ENCODE measurements at regions not wholly inside any gene's neighbourhood (a gene's known extent, or its start where the extent isn't known, plus 50 kb on each side); places are given as distances from the start of the nearest gene placed in this dataset.
A peak's percentile ranks its signal among the peaks of the same experiment; 100 is the strongest.

GRCh38 chr13:59414006-59414405, 749.7 kb downstream of the DIAPH3 start:
- no peaks in the 10 kb centered on the region for H3K27me3 Mint-ChIP-seq (ENCODE audit: low read depth)

GRCh38 chr13:59415498-59415897, 748.2 kb downstream of the DIAPH3 start:
- H3K4me3 Mint-ChIP-seq (ENCODE audit: unreplicated experiment): no peak overlapping the region

More at GRCh38 chr13:59414006-59414405, 749.7 kb downstream of the DIAPH3 start:
- no peaks in the 10 kb centered on the region for H3K36me3 Mint-ChIP-seq (ENCODE audit: low read depth)
- H3K4me1 Mint-ChIP-seq (ENCODE audit: low read depth): peaks cover 22% of the 10 kb centered on the region
- H3K27ac Mint-ChIP-seq (ENCODE audit: unreplicated experiment): no peak overlapping the region
- no peaks in the 10 kb centered on the region for H3K9me3 Mint-ChIP-seq (ENCODE audit: low read depth)
- no peak overlapping the region for H3K4me3 Mint-ChIP-seq (ENCODE audit: unreplicated experiment)
- no peak for TF ChIP-seq CTCF (IDR thresholded peaks at IDR 0.05)
- DNase-seq (ENCODE audit: low spot score): no peak

GRCh38 chr13:59416561-59416960, 747.2 kb downstream of the DIAPH3 start:
- H3K4me1 Mint-ChIP-seq (ENCODE audit: low read depth): peaks cover 22% of the 10 kb centered on the region
- H3K27me3 Mint-ChIP-seq (ENCODE audit: low read depth): no peaks in the 10 kb centered on the region
- H3K4me3 Mint-ChIP-seq (ENCODE audit: unreplicated experiment): no peak overlapping the region
- TF ChIP-seq CTCF (IDR thresholded peaks at IDR 0.05): no peak
- no peaks in the 10 kb centered on the region for H3K36me3 Mint-ChIP-seq (ENCODE audit: low read depth)
- no peak for DNase-seq (ENCODE audit: low spot score)
- peaks cover 3% of the 10 kb centered on the region for H3K9me3 Mint-ChIP-seq (ENCODE audit: low read depth)
- H3K27ac Mint-ChIP-seq (ENCODE audit: unreplicated experiment): peak overlapping the region; percentile 71

More at GRCh38 chr13:59415498-59415897, 748.2 kb downstream of the DIAPH3 start:
- H3K27me3 Mint-ChIP-seq (ENCODE audit: low read depth): no peaks in the 10 kb centered on the region
- H3K27ac Mint-ChIP-seq (ENCODE audit: unreplicated experiment): no peak overlapping the region
- peaks cover 3% of the 10 kb centered on the region for H3K9me3 Mint-ChIP-seq (ENCODE audit: low read depth)
- no peak for DNase-seq (ENCODE audit: low spot score)
- TF ChIP-seq CTCF (IDR thresholded peaks at IDR 0.05): no peak
- no peaks in the 10 kb centered on the region for H3K36me3 Mint-ChIP-seq (ENCODE audit: low read depth)
- H3K4me1 Mint-ChIP-seq (ENCODE audit: low read depth): peaks cover 22% of the 10 kb centered on the region

- Mint-ChIP-seq H3K27ac (ENCODE audit: unreplicated experiment) (peak overlapping the region; percentile 1), H3K4me1 (ENCODE audit: low read depth) (peaks cover 33% of the 10 kb centered on the region)
These were observed 741.1 kb downstream of the DIAPH3 start for GRCh38 chr13:59422646-59423045.

GRCh38 chr13:59423708-59424340, 739.9 kb downstream of the DIAPH3 start:
- Mint-ChIP-seq H3K4me3 (ENCODE audit: unreplicated experiment) (no peak overlapping the region), H3K4me1 (ENCODE audit: low read depth) (peaks cover 33% of the 10 kb centered on the region), H3K27me3 (ENCODE audit: low read depth) (no peaks in the 10 kb centered on the region), H3K27ac (ENCODE audit: unreplicated experiment) (peak overlapping the region; percentile 95), H3K9me3 (ENCODE audit: low read depth) (peaks cover 30% of the 10 kb centered on the region), H3K36me3 (ENCODE audit: low read depth) (peaks cover 6% of the 10 kb centered on the region)
- no peak for DNase-seq (ENCODE audit: low spot score)
- TF ChIP-seq CTCF (IDR thresholded peaks at IDR 0.05): no peak

More at GRCh38 chr13:59422646-59423045, 741.1 kb downstream of the DIAPH3 start:
- H3K9me3 Mint-ChIP-seq (ENCODE audit: low read depth): peaks cover 20% of the 10 kb centered on the region
- no peaks in the 10 kb centered on the region for H3K27me3 Mint-ChIP-seq (ENCODE audit: low read depth)
- DNase-seq (ENCODE audit: low spot score): no peak
- peaks cover 6% of the 10 kb centered on the region for H3K36me3 Mint-ChIP-seq (ENCODE audit: low read depth)
- H3K4me3 Mint-ChIP-seq (ENCODE audit: unreplicated experiment): no peak overlapping the region
- no peak for TF ChIP-seq CTCF (IDR thresholded peaks at IDR 0.05)
